ENCODE measurements at regions not wholly inside any gene's neighbourhood (a gene's known extent, or its start where the extent isn't known, plus 50 kb on each side); places are given as distances from the start of the nearest gene placed in this dataset.

DNA sequence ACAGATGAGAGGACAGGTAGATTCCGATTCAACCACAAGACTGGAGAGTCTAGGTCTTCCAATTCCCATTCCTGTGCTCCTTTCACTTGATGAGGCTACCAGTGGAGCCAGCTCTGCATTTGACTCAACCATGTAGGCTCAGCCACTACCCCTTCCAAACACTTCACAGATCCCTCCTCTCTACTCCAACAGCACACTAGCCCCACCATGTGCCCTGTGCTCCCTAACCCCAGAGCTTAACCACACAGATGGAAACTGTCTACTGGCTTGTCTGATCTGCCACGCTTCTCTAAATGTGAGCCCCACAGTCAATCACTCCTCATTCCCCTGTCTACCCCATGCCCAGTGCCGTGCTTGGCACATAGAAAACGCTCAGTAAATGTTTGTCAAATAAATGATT, 508.2 kb downstream of the CDK5RAP2 start:
- Histone ChIP-seq H3K27me3 (no peaks in the 10 kb centered on the region), H3K4me1 (no peaks in the 10 kb centered on the region), H3K4me3 (no peak overlapping the region), H3K27ac (no peak overlapping the region), H3K36me3 (no peaks in the 10 kb centered on the region), H3K9me3 (no peaks in the 10 kb centered on the region)
- TF ChIP-seq, protein P1, sequence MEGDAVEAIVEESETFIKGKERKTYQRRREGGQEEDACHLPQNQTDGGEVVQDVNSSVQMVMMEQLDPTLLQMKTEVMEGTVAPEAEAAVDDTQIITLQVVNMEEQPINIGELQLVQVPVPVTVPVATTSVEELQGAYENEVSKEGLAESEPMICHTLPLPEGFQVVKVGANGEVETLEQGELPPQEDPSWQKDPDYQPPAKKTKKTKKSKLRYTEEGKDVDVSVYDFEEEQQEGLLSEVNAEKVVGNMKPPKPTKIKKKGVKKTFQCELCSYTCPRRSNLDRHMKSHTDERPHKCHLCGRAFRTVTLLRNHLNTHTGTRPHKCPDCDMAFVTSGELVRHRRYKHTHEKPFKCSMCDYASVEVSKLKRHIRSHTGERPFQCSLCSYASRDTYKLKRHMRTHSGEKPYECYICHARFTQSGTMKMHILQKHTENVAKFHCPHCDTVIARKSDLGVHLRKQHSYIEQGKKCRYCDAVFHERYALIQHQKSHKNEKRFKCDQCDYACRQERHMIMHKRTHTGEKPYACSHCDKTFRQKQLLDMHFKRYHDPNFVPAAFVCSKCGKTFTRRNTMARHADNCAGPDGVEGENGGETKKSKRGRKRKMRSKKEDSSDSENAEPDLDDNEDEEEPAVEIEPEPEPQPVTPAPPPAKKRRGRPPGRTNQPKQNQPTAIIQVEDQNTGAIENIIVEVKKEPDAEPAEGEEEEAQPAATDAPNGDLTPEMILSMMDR (IDR thresholded peaks at IDR 0.05): no peak
- 44 to 54% methylated on average over 4 of the region's 4 CpGs for WGBS, 2 donors
- ATAC-seq (no peak), DNase-seq (no peak), FAIRE-seq (no peak)
- intact Hi-C loops (cut with DNase I): no loop called here

DNA sequence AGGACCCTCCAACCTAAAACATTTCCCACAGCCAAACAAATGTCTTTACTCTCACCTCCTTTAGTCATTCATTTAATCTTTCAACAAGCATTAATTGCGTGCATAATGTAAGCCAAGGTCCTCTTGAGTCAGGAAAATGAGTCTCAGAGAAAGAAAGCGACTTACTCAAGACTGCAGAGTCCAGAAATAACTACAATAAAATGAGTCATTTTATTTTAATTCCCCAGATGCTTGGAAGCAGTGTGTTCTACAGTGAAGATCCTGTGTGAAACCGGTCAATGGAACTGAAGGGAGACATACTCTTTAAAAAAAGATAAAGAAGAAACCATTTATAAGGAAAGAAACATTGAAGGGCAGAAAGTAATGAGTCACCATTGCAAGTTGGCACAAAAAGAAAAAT, 513.7 kb downstream of the CDK5RAP2 start:
- no peak for FAIRE-seq
- 52 to 74% methylated on average over 3 of the region's 3 CpGs for WGBS, 2 donors
- intact Hi-C loops (cut with DNase I): no loop called here
- H3K9me3 ChIP-seq: no peaks in the 10 kb centered on the region
- H3K4me1 ChIP-seq: no peaks in the 10 kb centered on the region
- H3K4me3 ChIP-seq: no peak overlapping the region
- no peaks in the 10 kb centered on the region for H3K27me3 ChIP-seq
- no peak for ATAC-seq
- TF ChIP-seq, protein P1 (IDR thresholded peaks at IDR 0.05): no peak
- no peak for DNase-seq
- no peaks in the 10 kb centered on the region for H3K36me3 ChIP-seq
- no peak overlapping the region for H3K27ac ChIP-seq

DNA sequence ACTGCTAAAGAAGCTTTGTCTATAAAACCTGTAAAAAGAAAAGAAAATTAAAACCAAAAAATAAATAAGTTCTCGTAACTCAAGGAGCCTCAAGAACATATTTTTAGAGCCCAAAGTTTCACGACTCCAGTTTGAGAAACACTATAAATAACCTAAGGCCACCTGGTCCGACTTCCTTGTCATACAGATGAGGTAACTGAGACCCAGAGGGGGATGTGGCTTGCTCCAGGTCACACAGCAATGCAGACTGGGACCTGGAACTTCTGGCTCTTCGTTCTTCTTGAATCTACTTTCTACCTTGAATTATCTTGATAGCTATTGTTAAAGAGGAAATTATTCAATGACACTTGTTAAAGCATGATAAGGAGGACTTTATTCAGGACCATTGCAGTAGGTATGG, 514.8 kb downstream of the CDK5RAP2 start:
- TF ChIP-seq, protein P1 (IDR thresholded peaks at IDR 0.05): no peak
- Histone ChIP-seq H3K27me3 (no peaks in the 10 kb centered on the region), H3K36me3 (no peaks in the 10 kb centered on the region), H3K4me1 (no peaks in the 10 kb centered on the region), H3K4me3 (no peak overlapping the region), H3K27ac (no peak overlapping the region), H3K9me3 (no peaks in the 10 kb centered on the region)
- intact Hi-C loops (cut with DNase I): no loop called here
- no peak for FAIRE-seq
- WGBS, 2 donors: 38 to 47% methylated on average over 4 of the region's 4 CpGs
- no peak for DNase-seq
- no peak for ATAC-seq

DNA sequence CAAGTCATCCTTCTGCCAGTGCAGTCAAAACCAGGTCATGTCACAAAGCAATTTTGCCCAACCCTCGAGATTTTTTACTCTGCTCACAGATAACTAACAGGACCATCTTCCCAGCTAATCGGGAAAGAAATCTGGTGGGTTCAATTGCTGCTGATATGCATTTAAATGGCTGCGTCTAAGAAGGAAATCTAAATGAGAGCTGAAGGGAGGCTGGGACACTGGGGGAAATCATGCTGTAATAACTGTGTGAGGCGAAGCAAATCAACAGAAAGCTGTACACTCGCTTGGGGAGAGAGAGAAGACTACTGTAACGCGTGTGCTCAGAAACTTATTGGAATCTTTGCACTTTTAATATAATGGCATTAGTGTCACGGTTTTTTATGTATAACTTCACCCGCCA, 535.0 kb downstream of the CDK5RAP2 start:
- Histone ChIP-seq H3K36me3 (no peaks in the 10 kb centered on the region), H3K27me3 (no peaks in the 10 kb centered on the region), H3K9me3 (no peaks in the 10 kb centered on the region), H3K4me3 (no peak overlapping the region), H3K27ac (no peak overlapping the region), H3K4me1 (no peaks in the 10 kb centered on the region)
- TF ChIP-seq, protein P1 (IDR thresholded peaks at IDR 0.05): no peak
- no peak for FAIRE-seq
- no peak for ATAC-seq
- intact Hi-C loops (cut with DNase I): loop anchor here in 1 of 3 donors (10.0 kb wide), 1 partner anchor 60 kb away; no protein-coding TSS in a partner anchor
- WGBS, 2 donors: 43 to 58% methylated on average over 9 of the region's 9 CpGs
- no peak for DNase-seq

DNA sequence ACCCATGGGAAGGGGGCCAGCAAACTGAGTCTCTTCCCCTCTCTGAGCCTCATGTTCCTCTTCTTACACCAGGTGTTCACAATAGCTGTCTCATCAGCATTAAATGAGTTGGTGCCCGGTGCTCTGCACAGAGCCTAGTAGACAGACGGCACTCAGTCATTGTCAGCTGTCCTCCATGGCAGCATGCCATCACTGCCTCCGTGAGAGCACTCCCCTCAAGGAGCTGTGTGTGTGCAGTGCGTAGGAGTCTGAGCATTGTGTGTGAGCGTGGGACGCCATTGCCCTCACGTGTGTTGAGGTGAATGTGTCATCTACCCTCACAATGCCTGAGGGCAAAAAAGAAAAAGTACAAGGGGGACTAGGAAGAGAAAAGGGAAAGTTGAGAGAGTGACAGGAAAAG, 536.5 kb downstream of the CDK5RAP2 start:
- no peak overlapping the region for H3K27ac ChIP-seq
- ATAC-seq (no peak), DNase-seq (no peak), FAIRE-seq (no peak)
- intact Hi-C loops (cut with DNase I): loop anchor here in 1 of 3 donors (10.0 kb wide), 1 partner anchor 61 kb away; no protein-coding TSS in a partner anchor
- H3K4me3 ChIP-seq: no peak overlapping the region
- TF ChIP-seq, protein P1 (IDR thresholded peaks at IDR 0.05): no peak
- H3K9me3 ChIP-seq: no peaks in the 10 kb centered on the region
- 45 to 52% methylated on average over 7 of the region's 7 CpGs for WGBS, 2 donors
- H3K27me3 ChIP-seq: no peaks in the 10 kb centered on the region
- H3K4me1 ChIP-seq: no peaks in the 10 kb centered on the region
- H3K36me3 ChIP-seq: no peaks in the 10 kb centered on the region
